BLaER1 (cell line): ENCODE measurements at regions not wholly inside any gene's neighbourhood (a gene's known extent, or its start where the extent isn't known, plus 50 kb on each side); places are given as distances from the start of the nearest gene placed in this dataset.
"Not testable (repeated sequence)": the region's sequence is repeated elsewhere in the genome, so short reads cannot be mapped to it uniquely, and the experiment has no call there.

ENCODE experiments used
- H3K27ac ChIP-seq: shearing (Covaris generic); formaldehyde crosslinking; 2 replicates; pipeline ENCODE4 v1.8.1; 2022
- H3K27me3 ChIP-seq: shearing (Covaris generic); formaldehyde crosslinking; 2 replicates; pipeline ENCODE4 v1.8.1; 2022
- H3K36me3 ChIP-seq: shearing (Covaris generic); formaldehyde crosslinking; 2 replicates; pipeline ENCODE4 v1.8.1; 2022
- H3K4me1 ChIP-seq: shearing (Covaris generic); formaldehyde crosslinking; 2 replicates; pipeline ENCODE4 v1.8.1; 2022
- H3K4me2 ChIP-seq: shearing (Covaris generic); formaldehyde crosslinking; 2 replicates; pipeline ENCODE4 v1.8.1; 2022
- H3K4me3 ChIP-seq: shearing (Covaris generic); formaldehyde crosslinking; 2 replicates; pipeline ENCODE4 v1.8.1; 2022
- H3K9ac ChIP-seq: shearing (Covaris generic); formaldehyde crosslinking; 2 replicates; pipeline ENCODE4 v1.8.1; 2022
- H3K9me3 ChIP-seq: shearing (Covaris generic); formaldehyde crosslinking; 2 replicates; pipeline ENCODE4 v1.8.1; 2022
- H4K20me1 ChIP-seq: shearing (Covaris generic); formaldehyde crosslinking; 2 replicates; pipeline ENCODE4 v1.8.1; 2022
- Cebpa-rat ChIP-seq: shearing (Covaris generic); IDR thresholded peaks from 2 replicates; pipeline ENCODE4 v1.8.1; 2022

DNA sequence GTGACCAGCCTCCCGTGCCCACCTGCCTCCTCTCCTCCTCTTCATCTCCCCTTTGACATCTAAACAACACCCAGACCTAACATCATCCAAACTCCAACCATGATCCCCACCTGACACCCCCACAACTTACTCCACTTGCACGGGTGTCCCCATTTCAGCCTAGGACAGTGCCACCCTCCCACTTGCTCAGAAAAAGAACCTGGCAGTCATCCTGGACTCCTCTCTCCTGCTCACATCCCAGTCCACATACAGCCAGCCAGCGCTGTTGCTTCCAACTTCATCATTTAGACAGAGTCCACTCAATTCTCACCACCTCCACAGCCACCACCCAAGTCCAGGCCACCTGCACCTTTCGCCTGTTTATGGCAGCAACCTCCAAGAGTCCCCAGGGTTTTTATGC lies 485.7 kb downstream of the MN1 start:
- Histone ChIP-seq H3K9ac (no peak overlapping the region), H3K4me3 (no peak overlapping the region), H3K4me1 (peaks cover 50% of the 10 kb centered on the region), H3K9me3 (0 out of 2 replicates have a peak, but pooled peaks cover 9% of the 10 kb centered on the region), H3K36me3 (no peaks in the 10 kb centered on the region), H4K20me1 (no peaks in the 10 kb centered on the region), H3K27ac (no peak overlapping the region), H3K4me2 (no peak overlapping the region; the same call in 1 of the 2 replicates), H3K27me3 (no peaks in the 10 kb centered on the region)
- no peak for TF ChIP-seq Cebpa-rat

DNA sequence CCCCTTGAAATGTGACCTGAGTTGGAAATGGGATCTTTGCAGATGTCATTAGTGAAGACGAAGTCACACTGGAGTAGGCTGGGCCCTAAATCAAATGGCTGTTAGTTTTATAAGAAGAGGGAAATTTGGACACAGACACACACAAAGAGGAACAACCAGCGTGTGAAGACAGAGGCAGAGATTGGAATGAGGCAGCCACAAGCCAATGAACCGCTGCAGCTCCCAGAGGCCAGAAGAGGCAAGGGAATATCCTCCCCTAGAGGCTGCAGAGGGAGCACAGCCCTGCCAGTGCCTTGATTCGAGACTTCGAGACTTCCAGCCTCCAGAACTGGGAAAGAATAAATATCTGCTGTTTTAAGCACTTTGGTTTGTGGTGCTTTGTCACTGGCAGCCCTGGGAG lies 484.5 kb downstream of the MN1 start:
- H3K4me1 ChIP-seq, result peaks cover 40% of the 10 kb centered on the region
- no peak overlapping the region for H3K4me3 ChIP-seq
- H3K27me3 ChIP-seq, result no peaks in the 10 kb centered on the region
- H3K27ac ChIP-seq, result peak overlapping the region; percentile 72
- TF ChIP-seq Cebpa-rat, result no peak
- H3K9ac ChIP-seq, result peak overlapping the region; percentile 54; the same call in 1 of the 2 replicates
- no peaks in the 10 kb centered on the region for H3K36me3 ChIP-seq
- H3K4me2 ChIP-seq, result peak overlapping the region; percentile 85
- H4K20me1 ChIP-seq, result no peaks in the 10 kb centered on the region
- 0 out of 2 replicates have a peak, but pooled peaks cover 9% of the 10 kb centered on the region for H3K9me3 ChIP-seq

DNA sequence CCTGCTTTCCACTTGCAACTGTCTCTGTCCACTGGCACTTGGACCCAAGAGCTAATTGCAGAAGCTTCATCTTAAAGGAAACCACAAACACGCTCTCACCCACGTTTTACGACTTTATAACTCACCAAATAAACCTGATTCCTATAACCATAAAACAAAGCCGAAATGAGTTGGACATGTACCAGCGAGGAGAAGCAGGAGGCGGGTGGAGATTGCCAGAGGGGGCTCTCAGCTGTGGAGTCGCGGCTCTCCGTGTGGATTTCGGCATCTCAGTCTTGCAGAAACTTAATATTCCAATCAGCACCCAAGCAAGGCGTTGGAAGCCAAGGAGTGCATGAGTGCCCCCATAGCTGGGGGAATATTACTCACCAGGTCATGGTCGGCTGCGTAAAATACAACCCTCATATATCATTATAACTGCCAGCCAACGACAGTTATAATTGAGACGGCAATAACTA lies 483.6 kb downstream of the MN1 start:
- Histone ChIP-seq H3K27me3 (no peaks in the 10 kb centered on the region), H3K4me1 (peaks cover 38% of the 10 kb centered on the region), H3K9ac (peak overlapping the region; percentile 54), H3K36me3 (no peaks in the 10 kb centered on the region), H4K20me1 (no peaks in the 10 kb centered on the region), H3K27ac (peak overlapping the region; percentile 72), H3K4me3 (peak overlapping the region; percentile 32), H3K4me2 (peak overlapping the region; percentile 85), H3K9me3 (0 out of 2 replicates have a peak, but pooled peaks cover 9% of the 10 kb centered on the region)
- no peak for TF ChIP-seq Cebpa-rat

- TF ChIP-seq Cebpa-rat, result peak; percentile 87
- H3K4me3 ChIP-seq, result no peak overlapping the region; the same call in 1 of the 2 replicates
- H4K20me1 ChIP-seq, result no peaks in the 10 kb centered on the region
- peak overlapping the region; percentile 85 for H3K4me2 ChIP-seq
- H3K9ac ChIP-seq, result 0 out of 2 replicates have a peak overlapping the region, but pooled peaks have one; percentile 54
- H3K4me1 ChIP-seq, result peaks cover 38% of the 10 kb centered on the region
- no peaks in the 10 kb centered on the region for H3K36me3 ChIP-seq
- H3K9me3 ChIP-seq, result 0 out of 2 replicates have a peak, but pooled peaks cover 9% of the 10 kb centered on the region
- H3K27ac ChIP-seq, result peak overlapping the region; percentile 72
- H3K27me3 ChIP-seq, result no peaks in the 10 kb centered on the region
Measured at GRCh38 chr22:27318516-27318915, 483.0 kb downstream of the MN1 start.

DNA sequence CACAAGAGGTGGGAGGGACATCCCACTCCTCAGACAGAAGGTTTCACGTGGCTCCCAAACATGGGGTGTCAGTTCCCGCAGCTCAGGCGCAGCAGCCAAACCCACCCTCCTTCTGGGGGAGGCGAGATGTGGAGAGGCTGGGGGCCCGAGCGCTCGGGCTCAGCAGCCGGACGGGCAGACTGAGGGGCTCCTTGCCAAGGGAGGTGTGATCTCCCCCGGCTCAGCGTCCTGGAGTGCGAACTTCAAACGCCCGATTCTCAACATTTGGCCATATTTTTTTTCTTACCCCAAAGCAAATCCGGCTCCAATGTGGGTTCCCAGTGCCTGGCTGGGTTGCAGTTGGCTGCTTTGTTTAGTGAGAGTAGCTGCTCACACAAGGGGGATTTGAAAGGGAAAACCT lies 477.9 kb downstream of the MN1 start:
- Histone ChIP-seq H4K20me1 (no peaks in the 10 kb centered on the region), H3K4me3 (no peak overlapping the region), H3K36me3 (no peaks in the 10 kb centered on the region), H3K4me2 (no peak overlapping the region), H3K27ac (no peak overlapping the region), H3K9ac (no peak overlapping the region), H3K4me1 (peaks cover 16% of the 10 kb centered on the region), H3K9me3 (0 out of 2 replicates have a peak, but pooled peaks cover 9% of the 10 kb centered on the region), H3K27me3 (no peaks in the 10 kb centered on the region)
- TF ChIP-seq Cebpa-rat, result no peak

- H4K20me1 ChIP-seq, H3K27me3 ChIP-seq, H3K4me3 ChIP-seq, H3K36me3 ChIP-seq, H3K9me3 ChIP-seq, H3K27ac ChIP-seq, H3K4me2 ChIP-seq, H3K9ac ChIP-seq, H3K4me1 ChIP-seq: not testable (repeated sequence)
Measured at GRCh38 chr22:27324908-27325307, 476.6 kb downstream of the MN1 start.

GRCh38 chr22:27327497-27327896 lies 474.1 kb downstream of the MN1 start:
- Histone ChIP-seq H4K20me1 (no peaks in the 10 kb centered on the region), H3K9me3 (no peaks in the 10 kb centered on the region), H3K27ac (no peak overlapping the region), H3K27me3 (no peaks in the 10 kb centered on the region), H3K9ac (no peak overlapping the region), H3K36me3 (no peaks in the 10 kb centered on the region), H3K4me1 (peaks cover 7% of the 10 kb centered on the region), H3K4me3 (no peak overlapping the region), H3K4me2 (no peak overlapping the region)
- TF ChIP-seq Cebpa-rat, result no peak

- Histone ChIP-seq H3K4me1 (peaks cover 7% of the 10 kb centered on the region), H3K27me3 (no peaks in the 10 kb centered on the region), H3K9me3 (peaks cover 4% of the 10 kb centered on the region), H3K4me3 (no peak overlapping the region), H4K20me1 (no peaks in the 10 kb centered on the region), H3K9ac (no peak overlapping the region), H3K36me3 (no peaks in the 10 kb centered on the region), H3K27ac (no peak overlapping the region), H3K4me2 (no peak overlapping the region)
- TF ChIP-seq Cebpa-rat, result no peak
Measured at GRCh38 chr22:27327981-27328721, 473.4 kb downstream of the MN1 start.

DNA sequence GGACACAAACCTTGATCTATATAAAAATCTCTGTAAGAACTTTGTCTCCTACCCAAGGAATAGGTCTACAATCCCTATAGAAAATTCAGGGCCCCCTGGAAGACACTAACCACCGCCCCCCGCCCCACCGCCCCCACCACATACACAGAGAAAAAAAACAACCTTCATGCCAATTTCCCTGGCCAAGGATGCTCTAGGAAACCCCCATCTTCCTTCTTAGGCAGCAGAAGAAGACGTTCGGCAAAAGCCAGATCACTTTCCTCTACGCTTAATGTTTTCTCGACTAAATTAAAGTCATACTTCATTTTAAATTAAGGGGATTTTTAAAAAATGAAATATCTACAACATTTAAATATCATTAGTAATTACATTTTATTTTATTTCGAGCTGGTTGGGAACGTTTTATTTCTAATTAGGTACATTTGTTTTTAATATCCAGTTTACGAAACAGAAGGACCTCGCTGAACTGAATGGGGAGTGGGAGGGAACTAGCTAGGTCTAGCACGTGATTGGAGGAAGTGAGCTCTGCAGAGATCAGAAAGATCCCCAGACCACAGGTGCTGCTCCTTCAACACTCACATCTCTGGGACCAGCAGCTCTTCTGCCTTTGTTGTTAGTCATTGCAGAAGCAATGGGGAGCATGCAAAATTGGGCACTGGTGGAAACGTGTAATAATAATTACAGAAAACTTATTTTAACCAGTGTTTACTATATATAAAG lies 472.3 kb downstream of the MN1 start:
- Histone ChIP-seq H3K36me3 (no peaks in the 10 kb centered on the region), H3K27me3 (no peaks in the 10 kb centered on the region), H3K4me2 (no peak overlapping the region), H3K4me1 (peaks cover 7% of the 10 kb centered on the region), H3K9me3 (peaks cover 6% of the 10 kb centered on the region), H4K20me1 (no peaks in the 10 kb centered on the region), H3K27ac (no peak overlapping the region), H3K4me3 (no peak overlapping the region), H3K9ac (no peak overlapping the region)
- TF ChIP-seq Cebpa-rat, result no peak
